ENCODE measurements at regions not wholly inside any gene's neighbourhood (a gene's known extent, or its start where the extent isn't known, plus 50 kb on each side); places are given as distances from the start of the nearest gene placed in this dataset.

DNA sequence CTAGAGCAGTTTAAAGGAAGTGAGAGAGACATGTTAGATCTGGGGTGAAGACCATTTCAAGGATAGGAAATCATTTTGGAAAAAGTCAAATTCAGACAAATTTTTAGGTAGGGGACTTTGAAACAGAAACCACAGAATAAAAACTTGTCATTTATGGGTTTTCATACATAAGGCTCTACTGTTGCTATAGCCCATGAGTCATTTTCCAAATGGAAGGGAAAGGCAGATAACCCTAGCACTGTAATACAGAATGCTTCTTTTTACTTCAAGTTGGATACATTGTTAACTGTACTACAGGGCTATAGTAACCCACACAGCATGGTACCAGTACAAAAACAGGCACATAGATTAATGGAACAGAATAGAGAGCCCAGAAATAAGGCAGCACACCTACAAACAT lies 455.4 kb downstream of the EBF1 start:
- Histone ChIP-seq H3K4me1 (no peaks in the 10 kb centered on the region), H3K36me3 (no peaks in the 10 kb centered on the region), H3K27me3 (no peaks in the 10 kb centered on the region), H3K4me3 (no peak overlapping the region), H3K9me3 (no peaks in the 10 kb centered on the region), H3K27ac (no peak overlapping the region)
- TF ChIP-seq, protein P1, sequence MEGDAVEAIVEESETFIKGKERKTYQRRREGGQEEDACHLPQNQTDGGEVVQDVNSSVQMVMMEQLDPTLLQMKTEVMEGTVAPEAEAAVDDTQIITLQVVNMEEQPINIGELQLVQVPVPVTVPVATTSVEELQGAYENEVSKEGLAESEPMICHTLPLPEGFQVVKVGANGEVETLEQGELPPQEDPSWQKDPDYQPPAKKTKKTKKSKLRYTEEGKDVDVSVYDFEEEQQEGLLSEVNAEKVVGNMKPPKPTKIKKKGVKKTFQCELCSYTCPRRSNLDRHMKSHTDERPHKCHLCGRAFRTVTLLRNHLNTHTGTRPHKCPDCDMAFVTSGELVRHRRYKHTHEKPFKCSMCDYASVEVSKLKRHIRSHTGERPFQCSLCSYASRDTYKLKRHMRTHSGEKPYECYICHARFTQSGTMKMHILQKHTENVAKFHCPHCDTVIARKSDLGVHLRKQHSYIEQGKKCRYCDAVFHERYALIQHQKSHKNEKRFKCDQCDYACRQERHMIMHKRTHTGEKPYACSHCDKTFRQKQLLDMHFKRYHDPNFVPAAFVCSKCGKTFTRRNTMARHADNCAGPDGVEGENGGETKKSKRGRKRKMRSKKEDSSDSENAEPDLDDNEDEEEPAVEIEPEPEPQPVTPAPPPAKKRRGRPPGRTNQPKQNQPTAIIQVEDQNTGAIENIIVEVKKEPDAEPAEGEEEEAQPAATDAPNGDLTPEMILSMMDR (IDR thresholded peaks at IDR 0.05): no peak
- no peak for TF ChIP-seq POLR2A (IDR thresholded peaks at IDR 0.05)
- no peak for DNase-seq

DNA sequence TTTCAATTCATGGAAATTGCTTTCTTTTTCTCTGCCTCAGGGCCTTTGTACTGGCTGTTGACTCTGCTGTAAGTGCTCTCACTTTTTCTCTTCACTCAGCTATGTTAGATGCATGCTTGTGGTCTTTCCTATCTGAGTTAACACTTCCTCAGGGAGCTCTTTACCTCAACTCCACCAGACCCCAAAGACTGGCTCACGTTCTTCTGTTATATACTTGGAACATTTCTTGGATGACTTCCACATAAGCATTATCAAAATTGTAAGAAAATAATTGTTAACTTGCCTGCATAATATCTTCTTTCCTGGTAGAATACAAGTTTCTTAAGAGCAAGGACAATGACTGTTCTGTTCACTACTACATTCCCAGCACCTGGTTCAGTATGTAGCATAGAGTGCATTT lies 455.9 kb downstream of the EBF1 start:
- TF ChIP-seq, protein P1 (IDR thresholded peaks at IDR 0.05): no peak
- no peaks in the 10 kb centered on the region for H3K36me3 ChIP-seq
- no peak overlapping the region for H3K27ac ChIP-seq
- H3K4me3 ChIP-seq: no peak overlapping the region
- H3K9me3 ChIP-seq: no peaks in the 10 kb centered on the region
- H3K27me3 ChIP-seq: no peaks in the 10 kb centered on the region
- DNase-seq: no peak
- H3K4me1 ChIP-seq: no peaks in the 10 kb centered on the region

DNA sequence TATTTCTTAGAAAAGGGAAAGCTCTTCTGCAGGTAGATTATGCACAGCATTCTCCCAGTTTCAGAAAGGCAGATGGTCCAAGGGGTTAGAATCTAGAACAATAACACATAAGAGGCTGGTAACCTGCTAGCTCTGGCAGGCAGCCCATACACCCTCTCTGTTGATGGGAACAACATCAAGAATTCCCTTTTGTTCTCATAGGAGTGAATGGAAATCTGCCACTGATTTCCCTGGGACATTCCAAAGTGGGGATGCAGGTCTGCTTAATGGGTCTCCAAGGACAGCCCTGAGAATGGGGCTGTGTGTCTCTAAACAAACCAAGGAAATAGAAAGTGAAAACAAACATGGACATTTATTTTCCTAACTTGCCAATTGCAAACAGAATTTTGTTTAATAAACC lies 456.8 kb downstream of the EBF1 start:
- TF ChIP-seq POLR2A (IDR thresholded peaks at IDR 0.05): no peak
- TF ChIP-seq, protein P1 (IDR thresholded peaks at IDR 0.05): no peak
- Histone ChIP-seq H3K4me1 (no peaks in the 10 kb centered on the region), H3K27me3 (no peaks in the 10 kb centered on the region), H3K27ac (no peak overlapping the region), H3K9me3 (no peaks in the 10 kb centered on the region), H3K4me3 (no peak overlapping the region), H3K36me3 (no peaks in the 10 kb centered on the region)
- no peak for DNase-seq

GRCh38 chr5:158641016-158641415 lies 458.7 kb downstream of the EBF1 start:
- TF ChIP-seq, protein P1 (IDR thresholded peaks at IDR 0.05): no peak
- TF ChIP-seq POLR2A (IDR thresholded peaks at IDR 0.05): no peak
- no peaks in the 10 kb centered on the region for H3K36me3 ChIP-seq

GRCh38 chr5:158640593-158640980 lies 459.1 kb downstream of the EBF1 start:
- Histone ChIP-seq H3K4me1 (no peaks in the 10 kb centered on the region), H3K4me3 (no peak overlapping the region), H3K27me3 (no peaks in the 10 kb centered on the region), H3K36me3 (no peaks in the 10 kb centered on the region), H3K9me3 (no peaks in the 10 kb centered on the region), H3K27ac (no peak overlapping the region)
- DNase-seq: no peak
- no peak for TF ChIP-seq POLR2A (IDR thresholded peaks at IDR 0.05)

More at GRCh38 chr5:158641016-158641415, 458.7 kb downstream of the EBF1 start:
- H3K9me3 ChIP-seq: no peaks in the 10 kb centered on the region
- no peak overlapping the region for H3K27ac ChIP-seq
- no peaks in the 10 kb centered on the region for H3K27me3 ChIP-seq
- no peaks in the 10 kb centered on the region for H3K4me1 ChIP-seq
- no peak overlapping the region for H3K4me3 ChIP-seq
- DNase-seq: no peak

GRCh38 chr5:158639881-158640592 lies 459.7 kb downstream of the EBF1 start:
- TF ChIP-seq POLR2A (IDR thresholded peaks at IDR 0.05): no peak
- TF ChIP-seq, protein P1 (IDR thresholded peaks at IDR 0.05): no peak

More at GRCh38 chr5:158639881-158640592, 459.7 kb downstream of the EBF1 start:
- H3K27ac ChIP-seq: no peak overlapping the region
- no peaks in the 10 kb centered on the region for H3K27me3 ChIP-seq
- H3K36me3 ChIP-seq: no peaks in the 10 kb centered on the region
- no peaks in the 10 kb centered on the region for H3K4me1 ChIP-seq
- no peak for DNase-seq
- no peaks in the 10 kb centered on the region for H3K9me3 ChIP-seq
- H3K4me3 ChIP-seq: no peak overlapping the region

All from Peyer's patch (tissue), 4 donors.